Left kidney (tissue), 1 donor: ENCODE measurements at regions not wholly inside any gene's neighbourhood (a gene's known extent, or its start where the extent isn't known, plus 50 kb on each side); places are given as distances from the start of the nearest gene placed in this dataset.

ENCODE experiments used
- DNase-seq: peaks from one replicate; pipeline ENCODE4 v3.0.0-alpha.2; 2013

DNA sequence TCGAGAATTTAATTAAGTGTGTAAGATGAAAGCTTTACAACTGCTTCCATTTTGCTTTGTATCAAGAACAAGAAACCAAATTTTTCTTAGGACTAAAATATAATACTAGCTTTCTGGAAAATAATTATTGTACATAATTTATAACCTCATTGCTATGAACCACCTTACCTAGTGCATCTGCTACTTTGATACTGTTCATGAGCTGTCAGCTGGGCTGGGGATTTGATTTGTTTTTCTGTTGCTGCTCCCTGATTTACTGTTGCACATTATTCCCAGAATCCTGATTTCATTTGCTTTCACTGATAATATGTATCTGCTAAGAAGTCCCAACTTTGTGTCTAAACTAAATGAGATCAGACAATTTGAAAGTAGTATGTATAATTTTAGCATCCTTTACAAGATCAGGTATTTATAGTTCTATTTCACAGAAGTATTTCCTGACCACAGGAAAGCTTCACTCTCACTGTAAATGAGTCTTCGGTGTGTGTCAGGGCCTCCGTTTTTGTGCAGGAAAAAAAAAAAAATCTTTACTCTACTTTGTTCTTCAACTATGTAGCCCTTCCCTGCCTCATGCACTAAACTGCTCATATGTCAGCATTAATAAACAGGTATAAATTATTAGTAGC, 105.6 kb upstream of the CCDC150 start:
- no peak for DNase-seq

- DNase-seq, result no peak
Measured at GRCh38 chr2:196534495-196534894, 105.0 kb upstream of the CCDC150 start.

GRCh38 chr2:196535061-196535460, 104.5 kb upstream of the CCDC150 start:
- DNase-seq, result no peak

DNA sequence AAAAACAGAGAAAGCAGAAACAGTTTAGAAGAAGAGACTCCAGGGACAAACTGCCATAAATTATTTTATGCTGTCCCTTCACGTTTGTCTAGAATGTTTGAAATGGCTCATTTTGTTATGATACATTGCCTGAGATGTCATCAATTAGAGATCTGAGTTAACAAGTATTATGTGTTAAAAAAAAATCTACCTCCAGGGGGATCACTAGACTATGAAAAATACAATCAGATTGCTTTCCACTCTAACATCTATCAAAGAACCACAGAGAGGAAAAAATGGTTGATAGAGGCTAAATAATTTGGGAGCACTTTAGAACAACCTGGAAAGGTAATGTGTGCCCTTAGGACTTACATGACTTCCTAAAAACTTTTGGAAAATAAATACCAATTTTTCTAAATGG, 103.8 kb upstream of the CCDC150 start:
- DNase-seq, result no peak

- DNase-seq, result no peak
Measured at GRCh38 chr2:196537311-196537710, 102.2 kb upstream of the CCDC150 start.

- no peak for DNase-seq
Measured at GRCh38 chr2:196538189-196538588, 101.3 kb upstream of the CCDC150 start.

DNA sequence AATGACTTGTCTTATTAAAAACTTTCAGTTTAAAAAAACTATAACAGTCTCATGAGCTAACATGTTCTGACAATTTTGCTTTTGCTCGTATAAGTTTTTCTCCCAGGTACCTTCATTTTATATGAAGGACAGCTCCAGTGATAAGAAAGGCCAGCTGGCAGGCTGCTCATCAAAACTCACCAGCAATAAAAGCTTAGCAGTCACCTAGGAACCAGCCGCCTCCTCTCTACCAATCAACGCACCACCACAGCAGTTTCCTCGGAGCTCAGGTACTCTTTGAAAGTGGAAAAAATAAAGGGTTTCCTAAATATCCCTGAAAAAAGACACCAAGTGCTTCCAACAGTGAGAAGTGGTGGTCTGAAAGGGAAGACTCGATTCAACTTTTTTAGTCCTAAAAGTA, 100.9 kb upstream of the CCDC150 start:
- DNase-seq, result no peak

DNA sequence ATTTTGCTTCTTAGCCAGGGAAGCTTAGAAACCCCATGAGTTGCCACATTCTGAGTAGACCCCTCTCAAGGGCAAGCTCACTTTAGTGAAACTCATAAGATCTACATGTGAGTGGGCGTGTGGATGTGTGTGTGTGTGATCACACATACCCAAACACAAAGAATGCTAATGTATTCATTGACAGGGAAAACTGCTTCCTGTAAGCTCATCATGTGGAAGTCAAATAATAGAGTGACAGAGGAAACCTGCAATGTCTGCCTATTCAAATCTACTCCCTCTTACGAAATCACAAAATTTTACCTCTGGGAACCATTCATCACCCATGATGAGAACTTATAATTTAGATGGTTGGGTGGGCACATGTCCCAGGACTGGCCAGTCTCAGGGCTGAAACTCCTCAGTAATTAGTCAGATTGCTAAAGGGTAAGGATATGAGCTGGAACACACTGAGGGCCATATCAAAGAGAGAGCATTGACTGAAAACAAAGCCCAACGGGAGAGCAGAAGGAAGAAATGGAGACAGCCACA, 94.5 kb upstream of the CCDC150 start:
- no peak for DNase-seq

GRCh38 chr2:196546151-196546919, 93.2 kb upstream of the CCDC150 start:
- no peak for DNase-seq

DNA sequence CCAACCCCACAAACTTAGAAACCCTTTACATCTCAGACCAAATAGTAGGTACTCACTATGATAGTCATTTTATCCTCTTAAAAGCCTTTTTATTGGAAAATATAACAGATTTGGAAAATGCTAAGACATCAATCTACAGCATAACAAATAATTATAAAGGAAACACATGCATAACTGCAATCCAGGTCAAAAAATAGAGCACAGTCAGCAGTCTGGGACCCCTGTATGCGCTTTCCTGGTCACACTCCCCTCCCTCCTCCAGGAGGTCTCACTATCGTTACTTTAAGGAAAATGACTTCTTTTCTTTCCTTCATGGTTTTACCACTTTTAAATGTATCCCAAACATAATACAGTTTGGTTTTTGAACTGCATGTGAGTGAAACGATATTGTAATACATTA, 90.5 kb upstream of the CCDC150 start:
- no peak for DNase-seq

DNA sequence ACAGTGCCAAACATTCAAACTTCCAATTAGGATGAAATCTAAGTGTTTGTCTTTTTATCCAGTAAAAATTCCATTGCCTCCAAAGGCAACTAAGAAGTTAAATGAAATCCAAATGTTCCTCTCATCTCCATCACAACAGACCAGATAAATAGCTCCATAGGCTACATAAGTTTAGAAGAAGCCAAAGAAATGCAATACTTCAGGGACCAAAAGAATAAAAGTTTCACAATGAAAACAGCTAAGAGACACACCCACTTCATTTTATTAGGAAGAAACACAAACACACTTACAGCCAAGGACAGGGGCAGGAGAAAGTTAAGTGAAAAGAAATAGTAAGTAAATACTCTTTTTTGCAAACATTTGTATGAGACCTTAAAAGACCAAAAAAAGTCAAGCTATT, 88.5 kb upstream of the CCDC150 start:
- DNase-seq, result no peak

GRCh38 chr2:196555161-196555560, 84.4 kb upstream of the CCDC150 start:
- DNase-seq, result no peak

- no peak for DNase-seq
Measured at GRCh38 chr2:196555726-196556125, 83.8 kb upstream of the CCDC150 start.

- DNase-seq, result no peak
Measured at GRCh38 chr2:196558497-196558896, 81.0 kb upstream of the CCDC150 start.

GRCh38 chr2:196563876-196564275, 75.6 kb upstream of the CCDC150 start:
- DNase-seq, result no peak

GRCh38 chr2:196565106-196565765, 74.3 kb upstream of the CCDC150 start:
- no peak for DNase-seq

- no peak for DNase-seq
Measured at GRCh38 chr2:196565982-196566381, 73.5 kb upstream of the CCDC150 start.

GRCh38 chr2:196566961-196567666, 72.4 kb upstream of the CCDC150 start:
- DNase-seq, result peak; percentile 15

DNA sequence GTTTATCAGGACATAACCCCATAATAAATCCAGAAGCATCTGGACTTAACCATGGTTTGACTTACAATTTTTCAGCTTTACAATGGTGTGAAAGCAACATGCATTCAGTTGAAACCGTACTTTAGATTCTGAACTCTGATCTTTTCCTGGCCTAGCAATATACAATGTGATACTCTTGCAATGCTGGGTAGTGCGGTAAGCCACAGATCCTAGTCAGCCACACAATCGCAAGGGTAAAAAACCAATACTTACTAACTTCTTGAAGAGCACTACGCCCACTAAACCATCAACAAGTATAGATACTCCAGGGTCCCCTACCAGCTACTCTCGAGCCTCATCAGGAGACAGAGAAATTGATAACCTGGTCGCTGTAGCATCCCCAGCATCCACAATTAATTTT, 71.0 kb upstream of the CCDC150 start:
- no peak for DNase-seq

DNA sequence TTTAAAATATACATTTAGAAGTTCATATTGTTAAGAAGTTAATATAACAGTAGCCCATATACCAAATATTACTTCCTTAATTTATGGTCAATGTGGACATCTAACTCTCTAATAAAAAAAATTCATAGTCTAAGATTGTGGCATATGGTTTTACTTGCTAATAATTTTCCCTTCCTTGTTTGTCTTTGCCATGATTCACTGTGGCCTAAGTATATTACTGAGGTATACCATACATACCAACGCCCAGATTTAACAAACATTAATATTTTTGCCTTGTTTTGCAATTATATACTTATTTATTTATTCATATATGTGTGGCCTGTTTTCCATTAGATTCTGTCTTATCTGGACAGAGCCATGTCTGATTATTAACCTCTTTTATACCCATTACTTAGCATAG, 54.6 kb upstream of the CCDC150 start:
- DNase-seq, result no peak

- DNase-seq, result no peak
Measured at GRCh38 chr2:196586511-196586991, 53.0 kb upstream of the CCDC150 start.

GRCh38 chr2:196587056-196587455, 52.5 kb upstream of the CCDC150 start:
- no peak for DNase-seq
